Right atrium auricular region (tissue), 2 donors: ENCODE measurements at regions not wholly inside any gene's neighbourhood (a gene's known extent, or its start where the extent isn't known, plus 50 kb on each side); places are given as distances from the start of the nearest gene placed in this dataset.

Experiments
- DNase-seq: peaks from one replicate; pipeline ENCODE4 v3.0.0-alpha.2; 2019; ENCODE audit warnings: low spot score
- H3K27ac ChIP-seq, 2 donors: fragments of 200-600 bp; sonication (generic); 1 replicate in 1 of 2; 2 replicates in 1 of 2; pipeline ENCODE4 v1.5.1; 2016 to 2019
- H3K27me3 ChIP-seq, 2 donors: fragments of 200-600 bp; sonication (generic); one replicate each; pipeline versions ENCODE4 v1.5.1 to v1.6.0; 2017 to 2019
- H3K36me3 ChIP-seq: fragments of 200-600 bp; sonication (generic); one replicate; pipeline ENCODE4 v1.5.1; 2016
- H3K4me1 ChIP-seq, 2 donors: fragments of 200-600 bp; sonication (generic); one replicate each; pipeline versions ENCODE4 v1.5.1 to v1.6.0; 2017 to 2019
- H3K4me3 ChIP-seq, 2 donors: fragments of 200-600 bp; sonication (generic); 1 replicate in 1 of 2; 2 replicates in 1 of 2; pipeline ENCODE4 v1.5.1; 2017 to 2019; ENCODE audit warnings: mild to moderate bottlenecking in 1 of 2, moderate library complexity in 1 of 2
- H3K9me3 ChIP-seq, 2 donors: fragments of 200-600 bp; sonication (generic); one replicate each; pipeline ENCODE4 v1.5.1; 2019
- TF ChIP-seq, protein P1 (sequence below), 2 donors: fragments of 200-600 bp; sonication (generic); IDR thresholded peaks; one replicate each; pipeline ENCODE4 v1.5.1; 2019; ENCODE audit warnings: antibody characterized with exemption in 2 of 2

DNA sequence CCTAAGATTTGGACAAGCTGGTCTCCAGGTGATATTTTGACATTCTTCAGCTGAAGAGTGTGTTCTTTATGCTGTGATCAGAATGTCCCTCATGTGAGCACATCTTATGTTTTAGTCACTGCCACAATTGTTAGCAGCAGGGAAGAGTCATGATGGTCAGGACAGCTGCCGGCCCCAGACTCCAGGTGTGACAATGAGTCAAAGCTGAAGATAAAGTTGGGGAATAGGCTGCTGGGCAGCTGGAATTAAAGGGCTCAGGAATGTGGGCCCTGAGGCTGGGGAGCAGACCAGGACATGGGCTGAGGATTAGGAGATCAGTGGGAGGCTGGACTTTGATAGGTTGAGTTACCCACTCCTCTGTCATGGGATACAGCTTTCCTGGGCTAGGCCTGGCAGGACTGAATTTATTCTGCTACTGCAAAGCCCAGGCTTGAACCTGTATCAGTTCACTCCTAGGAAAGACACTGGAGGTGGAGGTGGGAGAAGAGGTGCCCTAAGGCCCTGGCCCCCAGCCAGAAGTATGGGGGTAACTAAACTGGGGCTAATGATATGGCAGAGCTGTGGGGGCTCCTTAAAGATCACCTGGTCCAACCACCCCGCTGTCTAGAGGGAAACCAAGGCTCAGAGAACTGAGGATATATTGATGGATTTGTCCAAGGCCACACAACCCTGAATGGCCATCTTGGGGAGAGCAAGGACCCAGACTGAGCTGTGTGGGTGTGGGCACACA lies 119.5 kb downstream of the PJA1 start:
- H3K36me3 ChIP-seq: no peaks in the 10 kb centered on the region
- H3K27me3 ChIP-seq: no peaks in the 10 kb centered on the region
- peak; percentile 40 for DNase-seq
- H3K4me1 ChIP-seq: no peaks in the 10 kb centered on the region
- TF ChIP-seq, protein P1, sequence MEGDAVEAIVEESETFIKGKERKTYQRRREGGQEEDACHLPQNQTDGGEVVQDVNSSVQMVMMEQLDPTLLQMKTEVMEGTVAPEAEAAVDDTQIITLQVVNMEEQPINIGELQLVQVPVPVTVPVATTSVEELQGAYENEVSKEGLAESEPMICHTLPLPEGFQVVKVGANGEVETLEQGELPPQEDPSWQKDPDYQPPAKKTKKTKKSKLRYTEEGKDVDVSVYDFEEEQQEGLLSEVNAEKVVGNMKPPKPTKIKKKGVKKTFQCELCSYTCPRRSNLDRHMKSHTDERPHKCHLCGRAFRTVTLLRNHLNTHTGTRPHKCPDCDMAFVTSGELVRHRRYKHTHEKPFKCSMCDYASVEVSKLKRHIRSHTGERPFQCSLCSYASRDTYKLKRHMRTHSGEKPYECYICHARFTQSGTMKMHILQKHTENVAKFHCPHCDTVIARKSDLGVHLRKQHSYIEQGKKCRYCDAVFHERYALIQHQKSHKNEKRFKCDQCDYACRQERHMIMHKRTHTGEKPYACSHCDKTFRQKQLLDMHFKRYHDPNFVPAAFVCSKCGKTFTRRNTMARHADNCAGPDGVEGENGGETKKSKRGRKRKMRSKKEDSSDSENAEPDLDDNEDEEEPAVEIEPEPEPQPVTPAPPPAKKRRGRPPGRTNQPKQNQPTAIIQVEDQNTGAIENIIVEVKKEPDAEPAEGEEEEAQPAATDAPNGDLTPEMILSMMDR (IDR thresholded peaks at IDR 0.05): no peak
- H3K9me3 ChIP-seq: no peaks in the 10 kb centered on the region
- H3K4me3 ChIP-seq: no peak overlapping the region
- H3K27ac ChIP-seq: no peak overlapping the region

DNA sequence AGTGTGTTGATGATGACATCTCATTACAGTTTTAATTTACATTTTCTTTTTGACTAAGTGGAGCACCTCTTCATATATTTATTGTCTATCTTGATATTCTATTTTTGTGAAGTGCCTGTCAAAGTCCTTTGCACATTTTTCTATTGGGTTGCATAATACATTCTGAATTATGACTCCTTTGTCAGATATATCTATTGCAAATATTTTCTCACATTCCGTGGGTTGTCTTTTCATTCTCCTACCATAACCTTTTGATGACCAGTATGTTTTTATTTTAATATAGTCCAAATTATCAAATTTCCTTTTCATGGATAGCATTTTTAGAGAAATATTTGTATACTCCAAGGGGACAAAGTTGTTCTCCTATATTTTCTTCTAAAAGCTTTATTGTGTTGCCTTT lies 126.4 kb downstream of the PJA1 start:
- H3K36me3 ChIP-seq: no peaks in the 10 kb centered on the region
- no peaks in the 10 kb centered on the region for H3K4me1 ChIP-seq
- no peak overlapping the region for H3K27ac ChIP-seq
- no peak for DNase-seq
- TF ChIP-seq, protein P1 (IDR thresholded peaks at IDR 0.05): no peak
- H3K9me3 ChIP-seq: no peaks in the 10 kb centered on the region
- H3K27me3 ChIP-seq: no peaks in the 10 kb centered on the region
- no peak overlapping the region for H3K4me3 ChIP-seq

DNA sequence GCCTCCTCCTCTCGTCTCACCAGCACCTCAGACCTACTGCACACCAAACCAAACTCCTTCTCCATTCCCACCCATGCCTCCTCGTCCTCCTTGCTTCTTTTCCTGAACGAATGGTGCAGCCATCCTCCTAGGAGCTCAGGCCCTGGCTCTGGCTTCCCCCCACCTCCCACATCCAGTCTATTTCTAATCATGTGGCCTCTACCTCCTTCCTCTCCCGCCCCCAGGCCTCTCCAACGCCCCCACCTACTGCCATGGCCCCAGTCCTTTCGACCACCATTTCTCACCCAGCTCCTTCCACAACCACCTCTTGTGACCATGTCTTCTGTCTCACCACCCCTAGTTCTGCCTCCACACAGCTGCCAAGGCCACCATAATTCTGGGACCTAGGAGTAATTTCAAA lies 127.1 kb downstream of the PJA1 start:
- DNase-seq: peak; percentile 28
- H3K27me3 ChIP-seq: no peaks in the 10 kb centered on the region
- H3K27ac ChIP-seq: no peak overlapping the region
- H3K9me3 ChIP-seq: no peaks in the 10 kb centered on the region
- TF ChIP-seq, protein P1 (IDR thresholded peaks at IDR 0.05): no peak
- H3K36me3 ChIP-seq: no peaks in the 10 kb centered on the region
- H3K4me1 ChIP-seq: no peaks in the 10 kb centered on the region
- H3K4me3 ChIP-seq: no peak overlapping the region

DNA sequence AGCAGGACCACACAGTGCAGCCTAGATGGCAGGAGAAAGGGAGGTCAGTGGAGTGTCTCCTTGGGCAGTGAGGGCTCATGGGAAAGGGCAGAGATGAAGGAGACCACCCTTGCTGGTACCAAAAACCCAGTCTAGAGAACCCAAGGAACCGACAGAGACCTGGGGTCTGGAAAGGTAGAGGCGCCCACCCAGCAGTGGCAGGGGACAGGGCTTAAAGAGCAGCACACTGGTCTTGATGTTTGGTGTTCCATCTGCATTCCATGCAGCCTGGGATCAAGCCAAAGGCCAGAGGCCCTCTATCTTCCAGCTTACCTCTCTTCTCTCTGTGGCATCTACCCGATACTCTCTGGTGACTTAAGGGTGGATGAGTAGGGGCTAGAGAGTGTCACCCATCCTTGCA lies 127.5 kb downstream of the PJA1 start:
- no peaks in the 10 kb centered on the region for H3K9me3 ChIP-seq
- TF ChIP-seq, protein P1 (IDR thresholded peaks at IDR 0.05): no peak
- DNase-seq: peak; percentile 28
- H3K27ac ChIP-seq: no peak overlapping the region
- H3K27me3 ChIP-seq: no peaks in the 10 kb centered on the region
- H3K4me3 ChIP-seq: no peak overlapping the region
- no peaks in the 10 kb centered on the region for H3K36me3 ChIP-seq
- no peaks in the 10 kb centered on the region for H3K4me1 ChIP-seq

DNA sequence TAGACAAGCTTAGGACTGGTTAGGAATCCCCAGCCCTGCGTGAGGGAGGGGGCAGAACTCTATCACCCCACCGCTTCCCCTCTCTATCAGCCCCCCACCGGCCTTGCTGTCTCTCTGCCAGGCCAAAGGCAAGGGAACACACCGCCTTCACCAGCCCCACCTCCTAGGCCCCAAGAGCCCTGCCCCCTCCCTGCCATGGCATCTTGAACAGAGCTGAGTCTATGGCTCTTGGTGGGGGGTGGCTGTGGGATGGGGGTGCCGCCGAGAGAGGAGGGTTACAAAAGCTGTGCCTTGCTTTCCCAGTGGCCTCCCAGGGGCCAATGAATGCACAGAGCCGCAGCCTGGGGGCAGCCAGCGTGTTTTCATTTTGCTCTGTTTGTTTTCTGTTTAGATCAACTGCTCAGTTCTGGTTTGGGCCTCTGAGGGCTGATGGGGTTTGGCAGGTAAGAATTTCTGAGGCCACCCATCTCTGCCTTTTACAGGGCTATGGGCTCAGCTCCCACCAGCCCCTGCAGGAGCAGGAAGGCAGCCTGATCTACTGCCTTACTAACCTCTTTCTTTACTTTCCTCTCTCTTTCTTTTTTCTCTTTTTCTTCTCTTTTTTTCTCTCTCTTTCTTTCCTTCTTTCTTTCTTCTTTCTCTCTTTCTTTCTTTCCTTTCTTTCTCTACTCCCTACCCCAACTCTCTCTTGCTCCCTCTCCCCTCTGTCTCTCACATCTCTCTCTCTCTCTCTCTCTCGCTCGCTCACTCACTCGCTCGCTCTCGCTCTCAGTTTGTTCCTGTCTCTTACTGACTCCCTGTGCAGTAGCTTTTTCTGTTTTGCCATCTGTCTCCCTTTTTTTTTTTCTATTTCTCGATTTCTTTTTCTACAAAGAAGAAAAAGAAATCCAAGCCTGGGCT lies 128.3 kb downstream of the PJA1 start:
- Histone ChIP-seq H3K36me3 (no peaks in the 10 kb centered on the region), H3K4me1 (no peaks in the 10 kb centered on the region), H3K27me3 (no peaks in the 10 kb centered on the region), H3K9me3 (no peaks in the 10 kb centered on the region), H3K4me3 (no peak overlapping the region), H3K27ac (no peak overlapping the region)
- TF ChIP-seq, protein P1 (IDR thresholded peaks at IDR 0.05): no peak
- DNase-seq: no peak
